GM21390 (cell line): ENCODE measurements at regions not wholly inside any gene's neighbourhood (a gene's known extent, or its start where the extent isn't known, plus 50 kb on each side); places are given as distances from the start of the nearest gene placed in this dataset.

Source experiments
- ATAC-seq: cut with Tn5 transposase; IDR thresholded peaks from one replicate; pipeline ENCODE4 v1.9.1; 2021; ENCODE audit not compliant: unreplicated experiment

DNA sequence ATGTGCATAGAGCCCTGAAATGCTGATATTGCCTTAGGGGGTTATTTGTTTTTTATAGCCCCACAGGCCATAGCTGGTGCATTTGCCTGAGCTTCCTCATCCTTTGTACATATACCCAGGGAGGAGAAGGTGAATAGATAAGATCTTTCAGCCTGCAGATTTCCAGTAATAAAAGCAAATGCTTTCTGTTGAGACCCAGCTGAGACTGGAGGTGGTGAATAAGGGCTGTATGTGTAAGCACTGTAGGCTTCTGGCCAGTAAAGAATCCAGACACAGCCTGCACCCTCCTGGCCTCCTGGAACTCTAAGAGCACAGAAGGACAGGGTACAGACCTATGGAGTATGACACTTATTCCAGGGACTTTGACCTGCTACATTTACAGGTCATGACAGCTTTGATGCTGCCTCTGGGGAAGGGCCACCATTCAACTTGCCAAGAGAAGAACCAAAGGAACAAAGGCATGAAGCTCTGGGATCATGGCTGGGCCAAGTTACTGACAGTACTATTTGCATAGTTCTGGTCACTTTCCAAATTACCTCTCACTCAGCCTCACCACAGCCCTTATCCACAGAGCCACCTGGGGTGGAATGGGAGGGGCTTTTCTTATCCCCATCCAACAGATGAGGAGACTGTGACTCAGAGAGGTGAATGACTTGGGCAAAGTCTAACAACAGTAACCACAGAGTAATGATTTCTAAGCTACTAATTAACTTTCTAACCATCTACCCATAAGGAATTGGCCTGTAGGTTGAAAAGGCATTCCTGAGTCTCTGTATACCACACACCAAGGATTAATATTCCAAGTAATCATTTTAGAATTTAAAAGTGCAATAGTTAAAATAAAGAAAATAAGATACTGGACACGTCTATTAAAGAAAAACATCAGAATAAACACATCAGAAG lies 604.5 kb upstream of the KLF4 start:
- no peak for ATAC-seq

DNA sequence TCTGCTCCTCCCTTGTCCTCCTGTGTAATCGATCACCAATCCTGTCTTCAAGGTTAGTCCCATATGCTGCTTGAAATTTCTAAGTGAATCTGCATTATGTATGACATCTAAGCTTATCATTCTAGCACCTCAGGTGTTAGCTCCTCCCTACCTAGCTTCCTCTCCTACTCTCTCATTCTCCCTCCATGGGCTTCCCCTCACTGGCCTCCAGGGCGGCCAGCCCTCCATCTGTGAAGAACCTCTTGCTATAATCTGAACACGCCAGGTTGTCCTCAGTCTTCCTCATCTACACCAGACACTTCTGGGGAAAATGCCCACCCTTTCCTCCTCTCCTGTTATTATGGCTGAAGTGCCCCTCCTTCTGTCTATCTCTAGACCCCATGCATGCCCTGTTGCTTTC lies 599.3 kb upstream of the KLF4 start:
- ATAC-seq, result no peak

DNA sequence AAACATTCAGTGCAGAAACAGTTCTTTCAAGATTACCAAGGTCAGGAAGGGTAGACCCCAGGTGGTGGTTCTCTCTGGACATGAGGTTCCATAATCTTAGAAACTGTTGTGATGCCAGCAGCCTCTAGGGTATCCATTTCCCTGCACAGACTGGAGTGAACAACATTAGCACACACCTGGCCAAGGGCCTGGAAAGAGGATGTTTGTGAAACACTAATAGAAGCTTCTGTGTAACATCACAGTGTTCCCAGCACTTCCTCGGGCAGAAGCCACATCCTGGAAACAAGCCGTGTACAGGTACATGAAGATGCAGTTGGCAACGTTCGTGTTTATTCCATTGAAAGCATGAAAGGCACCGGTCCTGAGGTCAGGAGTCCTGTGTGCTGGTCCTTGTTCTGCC lies 598.2 kb upstream of the KLF4 start:
- ATAC-seq, result no peak

DNA sequence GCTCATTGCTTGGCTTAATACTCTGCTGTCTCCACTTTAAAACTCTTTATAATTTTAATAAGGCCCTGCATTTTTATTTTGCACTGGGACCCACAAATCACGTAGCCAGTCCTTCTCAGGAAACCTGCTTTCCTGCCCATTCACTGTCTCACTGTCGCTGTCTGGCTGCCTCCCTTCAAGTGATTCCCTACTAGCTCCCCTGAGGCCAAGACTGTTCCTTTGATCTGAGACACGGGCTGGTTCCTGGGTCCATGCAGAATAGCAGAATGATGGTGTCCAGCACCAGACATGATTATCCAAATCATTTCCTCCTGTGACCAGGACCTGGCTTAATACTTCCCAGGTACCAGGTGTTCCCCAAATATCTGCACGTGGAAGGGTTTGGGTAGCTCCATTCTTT lies 597.1 kb upstream of the KLF4 start:
- ATAC-seq, result no peak

DNA sequence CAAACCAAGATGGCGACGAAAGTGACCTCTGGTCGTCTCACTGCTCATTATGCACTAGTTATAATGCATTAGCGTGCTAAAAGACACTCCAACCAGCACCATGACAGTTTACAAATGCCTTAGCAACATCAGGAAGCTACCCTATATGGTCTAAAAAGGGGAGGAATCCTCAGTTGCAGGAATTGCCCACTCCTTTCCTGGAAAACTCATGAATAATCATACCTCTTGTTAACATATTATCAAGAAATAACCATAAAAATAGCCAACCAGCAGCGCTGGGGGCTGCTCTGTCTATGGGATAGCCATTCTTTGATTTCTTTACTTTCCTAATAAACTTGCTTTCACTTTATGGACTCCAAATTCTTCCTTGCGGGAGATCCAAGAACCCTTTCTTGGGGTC lies 595.7 kb upstream of the KLF4 start:
- ATAC-seq, result no peak

DNA sequence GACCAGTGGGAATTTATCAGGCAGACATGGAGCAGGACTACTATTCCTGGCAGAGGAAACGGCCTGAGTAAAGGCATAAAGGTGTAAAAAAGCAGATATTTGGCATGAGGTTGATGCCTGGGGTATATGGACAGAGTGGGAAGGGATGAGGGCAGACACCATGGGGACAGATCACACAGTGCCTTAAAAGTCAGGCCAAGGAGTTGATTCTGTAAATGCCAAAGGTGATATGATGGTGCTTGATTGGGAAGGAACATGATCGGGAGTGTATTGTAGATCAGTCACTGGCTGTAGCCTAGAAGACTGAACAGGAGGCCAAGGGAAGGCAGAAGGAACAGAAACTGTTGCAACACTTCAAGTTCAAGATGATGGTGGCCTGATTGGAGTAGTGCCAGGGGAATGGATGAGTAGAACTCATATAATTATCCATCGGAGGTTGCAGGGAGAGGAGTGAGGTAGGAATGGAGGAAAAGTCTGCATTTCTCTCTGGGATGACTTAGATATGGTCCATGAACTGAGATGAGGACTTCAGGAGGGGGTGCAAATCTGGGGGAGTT lies 594.3 kb upstream of the KLF4 start:
- ATAC-seq, result no peak

DNA sequence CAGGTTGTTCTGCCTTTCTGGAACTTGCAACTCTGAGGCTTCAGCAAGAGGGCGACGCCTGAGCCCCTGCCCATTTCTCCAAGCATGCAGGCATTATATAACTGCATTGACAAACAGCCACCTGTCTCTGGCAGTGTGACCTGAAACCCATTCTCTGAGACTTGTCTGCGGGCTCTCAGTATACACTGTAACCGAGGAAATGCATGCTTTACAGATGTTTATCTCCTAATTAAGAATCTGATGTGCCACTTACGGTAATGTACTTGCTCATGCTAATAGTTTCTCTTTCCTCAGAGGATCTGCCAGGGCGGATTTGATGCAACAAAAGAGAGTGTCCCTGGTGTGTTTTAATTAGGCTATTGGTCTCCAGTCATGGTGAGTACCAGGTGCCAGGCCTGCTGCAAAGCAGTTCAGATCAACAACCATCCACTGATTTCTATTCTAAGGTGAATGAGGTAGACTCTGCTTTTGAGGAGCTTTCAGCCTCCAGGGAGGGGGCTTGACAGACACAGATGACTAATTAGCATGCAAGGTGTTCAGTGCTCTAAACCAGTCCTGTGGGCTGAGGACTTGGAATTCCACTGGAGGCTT lies 593.7 kb upstream of the KLF4 start:
- no peak for ATAC-seq

DNA sequence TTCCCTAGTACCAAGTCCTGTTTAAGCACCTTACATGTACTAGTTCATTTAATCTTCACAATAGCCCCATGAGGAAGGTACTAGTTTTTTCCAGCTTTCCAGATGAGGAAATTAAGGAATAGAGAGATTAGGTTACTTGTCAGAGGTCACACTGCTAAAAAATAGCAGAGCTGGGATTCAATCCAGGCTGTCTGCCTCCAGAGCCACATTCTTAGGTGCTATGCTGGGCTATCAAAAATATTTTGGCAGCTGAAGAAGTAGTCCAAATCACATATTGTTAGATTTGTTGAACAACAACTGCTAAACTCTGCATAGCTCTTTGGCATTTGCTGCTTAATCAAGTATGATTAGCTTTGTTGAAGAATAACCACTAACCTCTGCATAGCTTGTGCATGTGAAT lies 591.5 kb upstream of the KLF4 start:
- no peak for ATAC-seq

DNA sequence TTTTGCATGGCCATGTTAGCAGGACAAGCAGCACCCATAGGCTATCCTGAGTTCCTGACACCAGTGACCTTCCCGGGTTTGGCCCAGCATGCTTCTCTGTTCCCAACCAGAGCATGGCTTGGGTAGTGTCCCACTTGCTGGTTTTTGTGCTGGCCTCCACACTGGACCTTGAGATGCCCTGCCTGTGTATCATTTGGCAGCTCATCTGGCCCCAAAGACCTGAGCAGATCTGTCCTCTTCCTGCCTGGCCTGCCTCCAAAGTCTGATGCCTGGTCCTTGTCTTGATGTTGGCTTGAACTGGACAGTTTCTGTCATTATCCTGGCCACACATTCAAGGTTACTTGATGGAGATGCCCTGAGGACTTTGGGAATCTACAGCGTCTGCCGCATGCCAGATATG lies 590.7 kb upstream of the KLF4 start:
- ATAC-seq, result no peak

DNA sequence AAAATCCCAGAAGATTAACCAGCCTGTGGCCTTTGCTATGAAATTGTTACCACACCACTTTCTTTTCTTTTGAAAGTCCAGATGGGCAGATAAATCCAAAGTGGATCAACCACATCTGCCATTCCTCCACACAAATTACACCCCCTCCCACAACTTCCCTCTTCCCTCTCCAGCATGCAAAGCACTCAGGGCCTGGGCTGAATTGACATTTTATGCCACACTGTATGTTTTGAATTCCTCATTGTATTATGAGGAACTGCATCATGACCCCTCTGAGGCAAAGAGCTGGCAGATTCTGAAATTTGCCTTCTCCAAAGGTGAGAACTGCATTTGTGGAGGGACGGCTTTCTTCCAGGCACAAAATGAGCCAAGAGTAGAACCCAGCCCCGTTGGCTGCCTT lies 589.2 kb upstream of the KLF4 start:
- ATAC-seq, result no peak

DNA sequence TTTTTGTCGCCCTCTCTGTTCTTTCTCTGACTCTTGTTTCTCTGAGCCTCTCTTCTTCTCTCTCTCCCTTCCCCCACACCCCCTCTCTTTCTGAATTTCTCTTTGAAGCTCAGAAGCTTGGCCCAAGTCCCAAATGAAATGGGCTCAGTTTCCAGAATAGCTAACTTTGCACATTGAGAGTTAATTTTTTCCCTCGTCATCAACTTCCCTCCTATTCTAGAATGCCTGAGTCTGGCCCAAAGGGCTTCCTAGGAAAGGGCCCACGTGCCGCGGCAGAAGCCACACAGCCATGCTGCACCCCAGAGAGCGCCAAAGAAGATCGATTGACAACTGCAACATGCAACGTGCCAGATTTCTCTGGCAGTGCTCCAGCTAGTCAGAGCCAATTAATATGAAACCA lies 588.8 kb upstream of the KLF4 start:
- ATAC-seq, result no peak

DNA sequence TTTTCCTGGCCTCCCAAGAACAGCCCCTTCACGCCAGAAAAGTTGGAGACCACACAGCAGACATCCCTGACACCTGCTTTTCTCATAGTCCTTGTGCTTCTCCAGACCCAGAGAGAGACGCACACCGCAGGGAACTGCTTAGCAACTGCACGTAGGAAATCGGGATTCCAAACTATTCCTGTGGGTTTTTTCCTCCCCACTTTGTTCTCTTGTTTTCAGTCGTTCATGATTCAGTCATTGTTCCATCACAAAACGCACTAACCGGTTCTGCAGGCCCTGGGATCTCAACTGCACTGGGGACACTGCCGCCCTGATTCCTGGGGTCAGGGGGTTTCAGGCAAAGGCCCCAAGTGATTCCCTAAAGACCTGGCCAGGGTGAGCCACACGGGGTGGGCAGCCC lies 588.0 kb upstream of the KLF4 start:
- no peak for ATAC-seq

DNA sequence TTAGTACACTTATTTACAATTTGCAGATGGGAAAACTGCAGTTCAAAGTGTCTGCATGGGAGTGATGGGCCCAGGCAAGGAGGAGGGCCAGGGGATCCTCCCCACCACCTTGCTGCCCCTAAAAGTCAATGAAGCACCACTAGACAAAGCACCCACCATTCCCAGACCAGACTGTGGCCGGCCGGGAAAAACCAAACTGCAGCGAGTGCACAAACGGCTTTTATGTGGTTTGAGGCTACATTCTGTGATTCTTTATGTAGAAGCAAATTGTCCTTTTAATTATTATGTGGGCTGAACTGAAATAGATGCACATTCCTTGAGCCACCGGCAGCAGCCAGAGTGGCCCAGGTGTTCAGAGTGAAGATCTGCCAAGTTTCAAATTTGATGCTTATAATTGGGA lies 585.3 kb upstream of the KLF4 start:
- no peak for ATAC-seq

DNA sequence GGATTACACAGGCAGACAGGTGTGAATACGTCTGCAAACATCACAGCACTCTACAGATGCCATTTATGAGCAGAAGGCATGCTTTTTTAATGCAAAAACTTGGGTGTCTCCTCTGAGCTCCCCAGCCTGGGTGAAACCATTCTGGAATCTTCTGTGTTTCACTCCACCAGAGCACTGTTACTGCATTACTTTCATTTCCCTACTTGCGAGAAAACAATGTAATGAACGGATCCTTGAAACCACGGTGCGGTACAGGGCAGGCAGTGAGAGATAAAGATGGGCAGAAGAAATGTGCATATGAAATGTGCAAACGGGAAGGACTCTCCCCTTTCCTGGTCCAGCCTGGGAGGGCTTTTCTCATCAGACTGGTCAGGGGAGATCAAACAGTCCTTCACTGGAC lies 584.3 kb upstream of the KLF4 start:
- ATAC-seq, result no peak

DNA sequence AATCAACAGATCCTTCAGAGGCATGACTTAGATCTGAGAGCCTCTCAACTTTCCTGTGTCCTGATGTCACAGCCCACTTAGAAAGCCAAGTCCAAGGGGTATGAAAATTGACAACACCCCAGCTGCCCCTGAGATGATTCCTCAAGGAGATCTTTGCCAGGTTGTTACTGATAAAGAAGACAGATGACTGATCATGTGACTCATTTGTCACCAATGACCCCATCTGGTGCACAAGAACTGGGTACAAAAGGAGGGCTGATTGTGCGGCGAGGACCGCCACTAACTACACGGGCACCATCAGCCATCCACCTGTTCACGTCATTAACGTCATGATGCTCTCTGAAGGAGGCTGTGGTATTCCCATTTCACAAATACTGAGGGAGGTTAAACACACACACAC lies 583.2 kb upstream of the KLF4 start:
- no peak for ATAC-seq

DNA sequence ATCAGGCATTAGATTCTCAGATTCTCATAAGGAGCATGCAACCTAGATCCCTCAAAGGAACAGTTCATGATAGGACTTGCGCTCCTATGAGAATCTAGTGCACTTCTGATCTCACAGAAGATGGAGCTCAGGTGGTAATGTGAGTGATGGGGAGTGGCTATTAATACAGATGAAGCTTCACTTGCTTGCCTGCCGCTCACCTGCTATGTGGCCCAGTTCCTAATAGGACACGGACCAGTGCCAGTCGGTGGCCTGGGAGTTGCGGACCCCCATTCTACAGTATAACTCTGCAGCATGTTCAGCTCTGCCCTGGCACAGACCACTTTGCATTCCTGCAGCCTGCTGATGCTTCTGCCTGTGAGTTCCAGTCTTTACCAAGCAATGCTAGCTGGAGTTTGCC lies 581.3 kb upstream of the KLF4 start:
- ATAC-seq, result no peak

DNA sequence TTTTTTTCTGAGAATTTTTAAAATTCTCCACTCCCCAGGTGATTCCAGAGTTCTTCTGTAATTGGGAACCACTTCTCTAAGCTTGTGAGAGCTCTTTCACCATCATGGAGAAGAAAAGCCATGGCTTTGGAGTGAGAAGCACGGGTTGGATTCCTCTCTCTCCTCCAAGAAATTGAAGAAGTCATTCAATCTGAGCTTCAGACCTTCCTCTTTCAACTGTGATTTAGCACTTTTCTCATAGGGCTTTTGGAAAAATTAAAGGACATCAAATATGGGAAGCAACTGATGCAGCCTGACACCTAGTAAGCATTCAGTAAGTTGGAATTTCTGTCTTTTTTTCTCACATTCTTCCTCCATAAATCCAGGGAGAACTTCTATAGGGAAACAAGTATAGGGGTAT lies 580.4 kb upstream of the KLF4 start:
- no peak for ATAC-seq

DNA sequence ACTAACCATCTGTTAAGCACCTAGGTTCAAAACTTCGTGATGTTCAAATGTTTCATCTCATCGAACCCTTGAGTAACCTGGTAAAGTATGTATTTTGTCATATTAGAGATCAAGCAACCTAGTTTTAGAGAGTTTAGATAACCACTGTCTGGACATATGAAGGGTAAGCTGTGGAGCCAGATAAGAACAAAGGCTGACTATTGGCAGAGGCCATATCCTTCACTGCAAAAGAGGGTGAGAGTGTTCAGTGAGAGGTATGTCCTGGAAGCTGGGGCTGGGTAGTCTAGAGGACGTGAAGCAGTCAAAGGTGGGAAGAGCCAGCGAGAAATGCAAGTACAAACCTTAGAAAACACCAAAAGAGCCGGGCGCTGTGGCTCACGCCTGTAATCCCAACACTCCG lies 573.1 kb upstream of the KLF4 start:
- ATAC-seq, result no peak

DNA sequence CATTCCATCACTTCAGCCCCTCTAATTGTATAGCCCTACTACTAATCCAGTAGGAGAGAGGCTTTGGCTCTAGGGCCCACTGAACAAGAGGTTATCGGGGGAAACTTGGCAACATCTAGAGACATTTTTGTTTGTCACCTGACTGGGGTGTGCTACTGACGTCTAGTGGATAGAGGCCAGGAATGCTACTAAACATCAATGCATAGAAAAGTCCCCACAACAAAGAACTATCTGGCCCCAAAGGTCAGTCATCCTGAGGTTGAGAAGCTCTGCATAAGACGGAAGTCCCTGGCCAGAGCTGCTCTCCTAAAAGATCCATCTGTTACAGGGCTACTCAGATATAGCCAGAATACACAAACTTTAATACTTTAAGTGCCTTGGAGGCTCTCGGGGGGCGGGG lies 570.6 kb upstream of the KLF4 start:
- ATAC-seq, result no peak

DNA sequence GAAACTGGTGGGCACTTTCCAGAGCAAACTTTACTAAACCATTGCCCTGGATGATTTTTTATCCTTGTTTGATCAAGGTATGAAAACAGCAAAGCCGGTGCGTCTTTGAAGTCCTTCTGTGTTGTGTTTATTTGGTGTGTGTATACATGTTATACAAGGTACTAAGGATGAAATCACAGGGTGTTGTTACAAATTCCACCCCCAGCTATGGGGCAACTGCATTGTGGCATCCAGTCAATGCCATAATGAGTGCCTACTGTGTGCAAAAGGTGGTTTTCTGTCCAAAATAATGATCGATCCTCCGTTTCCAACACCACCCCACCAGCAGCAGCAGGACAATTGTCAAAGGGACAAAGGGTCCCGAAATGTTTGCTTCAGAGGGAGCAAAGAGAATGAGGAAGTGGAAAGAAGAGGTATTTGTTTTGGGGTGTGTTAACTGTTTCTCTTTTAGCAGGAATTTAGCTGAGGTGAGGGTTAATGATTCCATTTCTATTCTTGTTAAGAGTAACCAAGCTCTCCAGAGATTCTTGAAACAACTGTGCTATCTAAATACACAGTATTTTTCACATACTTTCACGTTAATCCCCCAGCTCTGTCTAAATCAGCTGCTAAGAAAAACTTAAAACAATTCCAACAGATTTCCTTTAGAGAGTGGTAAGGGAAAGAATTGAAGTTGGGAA lies 568.7 kb upstream of the KLF4 start:
- ATAC-seq, result no peak

DNA sequence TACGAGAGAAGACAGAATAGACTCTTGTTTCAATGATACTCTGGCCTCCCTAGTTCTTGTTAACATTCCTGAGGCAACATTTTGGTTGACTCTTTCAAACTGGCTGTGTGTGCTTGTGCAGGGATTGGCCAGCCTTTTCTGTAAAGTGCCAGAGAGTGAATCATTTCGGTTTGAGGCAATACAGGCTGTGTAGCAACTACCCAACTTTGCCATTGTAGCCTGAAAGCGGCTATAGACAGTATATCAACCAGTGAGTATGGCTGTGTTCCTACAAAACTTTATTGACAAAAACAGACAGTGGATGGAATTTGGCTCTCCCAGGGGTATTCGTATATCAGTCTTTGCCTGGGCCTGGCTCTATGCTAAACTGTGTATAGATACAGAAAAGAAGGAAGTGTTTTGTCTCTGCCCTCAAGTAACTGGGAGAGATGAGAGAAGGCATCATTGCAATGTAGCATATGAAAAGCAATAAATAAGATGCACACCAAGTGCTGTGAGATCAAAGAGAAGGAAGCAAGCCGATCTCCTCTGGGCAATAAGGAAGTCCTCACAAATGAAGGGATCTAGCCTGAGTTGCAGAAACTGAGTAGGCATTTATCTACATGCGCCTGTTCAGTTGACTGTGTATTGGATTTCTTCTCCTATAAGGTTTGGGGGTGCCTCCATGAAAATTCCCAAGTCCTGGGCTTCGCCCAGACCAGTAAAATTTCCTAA lies 568.0 kb upstream of the KLF4 start:
- ATAC-seq, result no peak
